Esophagus squamous epithelium (tissue), 4 donors: ENCODE measurements at regions not wholly inside any gene's neighbourhood (a gene's known extent, or its start where the extent isn't known, plus 50 kb on each side); places are given as distances from the start of the nearest gene placed in this dataset.

Experiments used
- CTCF ChIP-seq, 6 experiments: fragments of 450-650 bp in 4 of 6; fragments of 200-600 bp in 2 of 6; sonication (generic) in 2 of 6; IDR thresholded peaks; one replicate each; pipeline ENCODE4 v1.5.1; 2016 to 2019; ENCODE audit warnings: antibody characterized with exemption in 6 of 6, mild to moderate bottlenecking in 4 of 6, moderate library complexity in 4 of 6
- POLR2A ChIP-seq, 4 donors: fragments of 450-650 bp; IDR thresholded peaks; one replicate each; pipeline ENCODE4 v1.6.1; 2017; ENCODE audit warnings: antibody characterized with exemption in 4 of 4, mild to moderate bottlenecking in 4 of 4, moderate library complexity in 3 of 4

DNA sequence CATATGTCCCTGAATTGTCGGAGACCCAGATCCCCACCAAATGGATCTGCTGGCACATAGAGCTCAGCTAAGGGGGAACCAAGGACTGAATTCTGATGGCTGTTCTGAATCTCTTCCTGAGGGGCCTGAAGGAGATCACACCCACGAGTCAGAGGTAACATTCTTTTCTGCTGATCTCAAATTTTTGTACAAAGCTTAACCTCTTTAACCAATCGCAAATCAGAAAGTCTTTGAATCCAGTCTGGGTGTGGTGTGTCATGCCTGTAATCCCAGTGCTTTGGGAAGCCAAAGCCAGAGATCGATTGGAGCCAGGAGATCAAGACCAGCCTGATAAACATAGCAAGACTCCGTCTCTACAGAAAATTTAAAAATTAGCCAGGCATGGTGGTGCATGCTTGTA, 62.8 kb upstream of the PRRC2C start:
- no peak for TF ChIP-seq CTCF (IDR thresholded peaks at IDR 0.05)
- no peak for TF ChIP-seq POLR2A (IDR thresholded peaks at IDR 0.05)
